NCI-H1436 (cell line): ENCODE measurements at regions not wholly inside any gene's neighbourhood (a gene's known extent, or its start where the extent isn't known, plus 50 kb on each side); places are given as distances from the start of the nearest gene placed in this dataset.
"Not testable (repeated sequence)": the region's sequence is repeated elsewhere in the genome, so short reads cannot be mapped to it uniquely, and the experiment has no call there.

Source experiments
- DNase-seq: peaks from one replicate; lab custom pipeline; 2025; lab: John Stamatoyannopoulos, UW

DNA sequence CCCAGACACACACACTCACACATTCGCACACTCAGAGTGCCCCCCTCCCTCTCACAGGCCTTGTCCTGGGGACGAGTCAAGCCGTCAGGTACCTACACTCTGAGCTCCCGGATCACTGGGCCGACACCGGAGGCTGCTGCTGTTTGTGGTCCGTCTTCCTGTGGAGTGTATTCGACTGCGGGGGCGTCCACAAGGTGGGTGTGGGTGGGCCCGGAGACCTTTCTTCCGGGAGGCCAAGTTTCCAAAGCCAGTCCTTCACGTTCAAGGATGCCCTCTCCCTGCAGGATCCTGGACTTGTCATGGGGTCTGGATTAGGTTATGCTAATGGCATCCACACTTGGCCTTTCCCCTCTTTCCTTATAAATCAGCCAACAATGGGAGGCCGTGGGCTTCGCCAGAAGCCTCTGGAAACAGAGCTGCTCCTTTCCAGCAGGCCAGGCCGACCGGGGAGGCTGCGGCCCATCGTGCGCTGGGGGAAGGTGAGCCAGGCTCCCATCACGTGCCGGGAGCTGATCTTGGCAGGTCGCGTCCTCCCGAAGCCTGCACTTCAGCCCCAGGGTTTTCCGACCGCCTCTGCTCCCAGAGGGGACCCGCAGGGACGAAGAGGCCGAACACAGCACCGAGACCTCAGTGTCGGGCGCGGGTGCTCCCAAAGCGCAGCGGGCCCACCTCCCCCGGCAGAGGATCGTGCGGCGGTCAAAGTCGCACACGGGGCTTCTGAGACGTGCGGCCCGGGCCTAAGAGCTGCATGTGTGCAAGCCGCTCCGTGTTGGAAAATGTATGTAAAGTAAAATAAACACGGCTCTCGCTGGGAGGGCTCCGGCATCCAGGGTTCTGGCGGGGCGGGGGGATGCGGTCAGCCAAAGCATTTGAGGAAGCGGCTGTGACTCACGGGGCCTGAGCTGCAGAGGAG lies 196.5 kb upstream of the ZNF469 start:
- DNase-seq: not testable (repeated sequence)

DNA sequence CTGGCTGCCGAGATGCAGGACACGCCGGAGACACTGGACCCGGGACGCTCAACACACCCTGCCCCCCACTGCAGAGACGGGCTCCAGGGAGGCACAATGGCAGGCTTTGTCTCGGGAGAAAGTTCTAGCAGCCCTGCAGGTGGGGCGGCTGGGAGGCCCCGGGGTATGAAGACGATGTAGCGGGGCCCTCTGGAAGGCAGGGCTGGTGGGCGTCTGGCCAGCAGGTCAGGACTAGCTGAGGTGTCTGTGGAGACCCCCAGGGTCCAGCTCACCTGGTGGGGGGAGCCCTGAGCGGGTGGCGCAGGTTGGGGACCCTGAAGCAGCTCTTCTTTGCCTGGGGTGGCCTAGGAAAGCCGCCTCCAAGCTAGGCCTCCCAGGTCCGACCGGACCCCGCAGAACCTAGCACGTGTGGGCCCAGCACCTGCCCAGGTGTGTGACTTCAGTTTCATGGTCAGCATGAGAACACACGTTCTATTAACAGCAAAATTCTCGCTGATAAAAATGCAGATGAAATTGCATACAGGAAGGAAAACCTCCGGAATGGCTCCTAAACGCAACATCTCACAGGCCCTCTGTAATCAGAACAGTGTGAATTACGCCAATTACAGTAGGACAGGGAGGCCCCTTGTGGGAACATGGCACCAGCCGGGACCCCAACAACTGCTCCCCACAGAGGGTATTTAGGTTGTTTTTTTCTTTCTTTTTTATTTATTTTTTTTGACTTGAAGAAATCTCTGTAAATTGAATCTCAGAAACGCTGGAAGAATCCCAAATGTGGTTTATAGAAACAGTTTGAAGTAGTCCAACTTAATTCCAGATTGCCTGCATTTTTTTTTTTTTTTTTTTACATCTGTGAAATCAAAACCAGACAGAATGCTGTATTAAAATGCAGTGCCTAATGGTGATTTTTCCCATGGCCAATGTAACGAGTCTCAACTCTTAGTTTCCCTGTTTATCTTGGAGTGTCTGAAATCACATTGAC lies 195.6 kb upstream of the ZNF469 start:
- DNase-seq: not testable (repeated sequence)

DNA sequence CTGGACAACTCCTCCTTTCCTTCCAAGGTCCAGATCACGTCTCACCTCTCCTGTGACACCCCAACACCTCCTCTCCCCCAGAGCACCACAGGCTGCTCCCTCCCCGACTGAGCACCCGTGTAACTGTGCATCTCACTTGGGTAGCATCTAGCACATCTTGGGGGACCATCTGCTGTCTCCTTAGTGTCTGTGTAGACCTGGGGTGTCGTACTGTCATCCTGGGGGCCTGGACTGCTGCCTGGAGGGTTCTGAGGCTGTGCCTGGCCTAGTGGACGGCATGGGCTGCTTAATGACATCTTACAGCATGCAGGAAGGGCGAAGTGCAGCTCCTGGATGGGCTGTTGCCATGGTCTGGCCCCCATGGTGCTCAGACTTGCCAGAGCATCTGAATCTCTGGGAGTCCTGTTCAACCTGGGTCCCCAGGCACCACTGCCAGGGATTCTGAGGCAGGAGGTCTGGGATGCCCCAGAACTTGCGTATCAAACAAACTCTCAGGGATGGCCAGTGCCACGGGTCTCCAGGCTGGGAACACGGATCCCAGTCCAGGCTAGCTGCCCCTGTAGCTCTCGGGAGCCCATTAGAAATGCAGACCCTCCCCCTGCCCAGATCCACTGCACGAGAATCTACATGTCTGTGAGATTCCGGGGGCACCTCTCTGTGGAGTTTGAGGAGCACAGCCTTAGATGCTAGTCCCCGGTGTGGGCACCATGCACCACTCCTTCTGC lies 194.4 kb upstream of the ZNF469 start:
- DNase-seq: not testable (repeated sequence)

DNA sequence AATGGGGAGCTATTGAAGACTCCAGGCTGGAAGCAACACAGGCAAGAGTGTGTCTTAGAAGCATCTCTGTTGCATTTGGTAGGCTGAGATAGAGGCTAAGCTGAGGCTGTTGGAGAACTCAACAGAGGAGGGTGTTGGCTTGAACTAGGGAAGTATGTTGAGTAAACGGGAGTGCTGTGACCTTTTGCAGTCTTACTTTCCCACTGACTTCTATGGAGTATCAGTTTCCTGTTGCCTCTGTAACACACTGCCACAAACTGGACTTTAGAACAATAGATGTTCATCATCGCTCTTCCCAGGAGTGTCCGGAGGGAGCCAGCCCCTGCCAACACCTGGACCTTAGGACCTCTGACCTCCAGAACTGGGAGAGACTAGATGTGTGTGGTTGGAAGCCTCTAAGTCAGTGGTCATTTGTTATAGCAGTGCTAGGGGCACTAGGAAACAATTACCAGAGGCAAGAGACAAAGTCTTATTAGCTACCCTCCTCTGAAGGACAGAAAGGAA lies 192.1 kb upstream of the ZNF469 start:
- not testable (repeated sequence) for DNase-seq

DNA sequence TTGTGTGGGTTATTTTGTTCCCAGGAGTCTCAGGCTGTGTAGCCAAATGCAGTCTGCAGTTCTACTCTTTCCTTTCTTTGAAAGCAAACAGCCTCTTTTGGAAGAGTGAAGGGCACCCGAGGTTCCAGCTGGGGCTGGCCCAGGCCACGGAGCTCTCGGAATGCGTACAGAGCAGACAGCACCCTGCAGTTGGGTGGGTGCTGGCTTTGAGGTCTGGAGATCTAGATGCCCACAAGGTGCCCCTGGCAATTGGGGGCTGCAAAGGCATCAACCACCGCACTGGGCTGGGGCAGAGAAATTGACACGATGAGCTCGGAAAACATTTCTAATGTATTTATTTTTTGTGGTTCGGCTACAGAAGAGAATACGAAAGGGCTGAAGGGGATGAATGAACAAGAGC lies 191.6 kb upstream of the ZNF469 start:
- DNase-seq: not testable (repeated sequence)

DNA sequence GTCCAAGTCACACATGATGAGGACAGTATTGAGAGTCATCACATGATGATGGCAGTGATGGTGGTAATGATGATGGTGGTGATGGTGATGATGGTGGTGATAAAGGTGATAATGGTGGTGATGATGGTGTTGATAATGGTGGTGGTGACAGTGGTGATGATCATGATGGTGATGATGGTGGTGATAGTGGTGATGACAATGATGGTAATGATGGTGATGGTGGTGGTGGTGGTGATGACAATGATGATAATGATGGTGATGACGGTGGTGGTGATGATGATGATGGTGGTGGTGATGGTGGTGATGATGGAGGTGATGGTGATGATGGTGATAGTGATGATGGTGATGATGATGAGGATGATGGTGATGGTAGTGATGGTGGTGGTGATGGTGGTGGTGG lies 190.2 kb upstream of the ZNF469 start:
- DNase-seq: no peak

DNA sequence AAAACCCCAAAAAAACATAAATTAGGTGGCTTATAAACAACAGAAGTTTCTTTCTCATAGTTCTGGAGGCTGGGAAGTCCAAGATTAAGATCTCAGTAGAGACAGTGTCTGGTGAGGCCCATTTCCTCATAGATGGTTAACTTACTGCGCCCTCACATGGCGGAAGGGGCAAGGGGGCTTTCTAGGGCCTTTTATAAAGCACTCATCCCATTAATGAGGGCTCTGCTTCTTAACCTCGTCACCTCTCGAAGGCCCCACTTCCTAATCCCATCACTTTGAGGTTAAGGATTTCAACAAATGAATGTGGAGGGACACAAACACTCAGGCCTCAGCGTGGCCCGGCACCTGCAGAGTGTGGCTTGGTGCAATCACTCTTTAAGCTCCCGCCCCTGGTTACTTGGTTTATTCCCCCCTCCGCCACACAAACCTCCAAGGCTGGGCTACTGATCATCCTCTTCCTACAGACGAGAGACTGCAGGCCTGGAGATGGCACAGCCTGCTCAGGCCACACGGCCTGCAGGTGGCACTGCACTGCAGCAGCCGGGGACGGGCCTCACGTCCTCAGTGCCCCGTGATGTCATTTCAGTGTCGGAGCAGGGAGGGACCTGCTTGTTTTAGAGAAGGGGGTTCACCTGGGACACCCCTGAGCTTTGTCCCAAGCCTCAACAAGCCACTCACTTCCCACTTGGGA lies 188.9 kb upstream of the ZNF469 start:
- peak; percentile 4 for DNase-seq

DNA sequence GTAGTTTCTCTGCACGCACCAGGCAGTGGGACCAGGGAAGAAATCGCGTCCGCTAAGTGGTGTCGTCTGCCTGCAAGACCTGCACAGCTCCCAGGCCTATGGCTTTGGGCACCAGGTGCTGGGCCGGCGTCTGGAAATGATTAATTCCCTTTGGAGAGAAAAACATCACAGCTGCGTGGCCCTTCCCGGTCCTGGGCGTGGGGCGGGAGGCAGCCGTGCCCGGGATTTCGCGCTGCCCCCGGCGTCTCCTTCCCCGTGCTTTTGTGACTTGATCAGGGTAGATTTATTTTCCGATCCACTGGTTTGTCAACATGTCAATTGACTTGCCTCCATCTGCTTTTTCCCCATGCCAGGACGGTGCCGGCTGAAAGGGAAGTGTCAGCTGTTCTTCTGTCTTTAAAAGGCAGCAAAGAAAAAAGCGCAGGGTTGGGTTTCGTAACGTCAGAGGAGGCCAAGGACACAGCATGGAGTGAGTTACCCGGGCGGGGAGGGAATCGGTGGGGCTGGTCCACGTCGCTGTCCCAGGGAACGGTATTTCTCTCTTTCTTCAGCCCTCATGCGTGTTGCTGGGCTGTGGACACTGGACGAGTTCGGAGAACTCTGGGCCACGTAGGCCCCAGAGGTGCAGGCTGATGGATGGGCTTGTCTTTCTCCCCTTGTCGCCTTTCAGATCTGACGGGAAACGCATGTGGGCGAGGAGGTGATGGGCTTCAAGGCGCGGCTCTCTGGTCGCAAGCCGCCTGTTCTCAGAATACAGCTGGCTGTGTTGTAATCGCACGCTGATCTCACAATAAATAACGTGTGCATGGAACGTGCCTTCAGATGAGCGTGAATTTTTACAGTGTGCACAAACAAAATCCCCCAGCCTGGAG lies 188.1 kb upstream of the ZNF469 start:
- DNase-seq: no peak

DNA sequence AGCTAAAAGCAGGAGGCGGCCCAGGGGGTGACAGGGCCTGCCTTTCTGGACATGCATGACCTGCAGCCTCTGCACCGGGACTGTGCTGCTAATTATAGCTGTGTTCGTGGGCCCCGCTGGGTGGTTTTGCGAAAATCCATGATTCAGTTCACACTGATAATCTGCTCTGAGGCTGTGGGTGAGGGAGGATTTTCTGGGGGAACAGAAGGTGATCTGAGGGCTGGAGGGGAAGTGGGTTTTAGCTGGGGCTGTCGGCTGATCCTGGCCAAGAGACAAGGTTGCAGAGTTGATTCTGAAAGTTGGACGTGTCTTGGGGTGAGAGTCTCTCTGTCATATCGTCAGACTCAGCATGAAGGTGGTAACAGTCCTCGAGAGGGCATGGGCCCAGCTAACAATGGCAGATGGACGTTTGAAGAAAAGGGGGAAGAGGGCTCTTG lies 187.5 kb upstream of the ZNF469 start:
- DNase-seq: no peak

DNA sequence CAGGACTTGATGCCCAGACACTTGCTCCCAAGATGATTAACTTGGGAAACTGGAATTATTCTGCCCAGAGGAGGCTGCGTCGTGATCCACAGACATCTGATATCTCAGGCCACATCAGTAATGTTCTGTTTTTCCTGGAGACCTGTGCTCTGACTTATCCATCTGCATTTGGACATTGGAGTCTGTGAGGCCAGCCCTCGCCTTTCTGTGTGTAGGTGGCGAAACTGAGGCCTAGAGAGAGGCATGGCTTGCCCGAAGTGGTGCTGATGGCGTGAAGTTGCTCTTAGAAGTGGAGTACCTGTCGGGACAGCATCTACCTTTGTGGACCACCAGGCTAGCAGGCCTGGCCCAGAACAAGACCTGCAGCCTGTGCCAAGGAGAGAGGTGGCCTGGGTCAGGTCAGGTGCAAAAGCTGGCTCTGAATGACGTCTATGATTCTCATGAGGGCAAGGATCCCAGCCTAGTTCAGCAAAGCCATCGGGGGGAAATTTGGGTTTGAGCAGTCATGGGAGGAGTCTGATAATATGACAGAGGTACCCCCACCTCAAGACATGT lies 186.8 kb upstream of the ZNF469 start:
- no peak for DNase-seq

DNA sequence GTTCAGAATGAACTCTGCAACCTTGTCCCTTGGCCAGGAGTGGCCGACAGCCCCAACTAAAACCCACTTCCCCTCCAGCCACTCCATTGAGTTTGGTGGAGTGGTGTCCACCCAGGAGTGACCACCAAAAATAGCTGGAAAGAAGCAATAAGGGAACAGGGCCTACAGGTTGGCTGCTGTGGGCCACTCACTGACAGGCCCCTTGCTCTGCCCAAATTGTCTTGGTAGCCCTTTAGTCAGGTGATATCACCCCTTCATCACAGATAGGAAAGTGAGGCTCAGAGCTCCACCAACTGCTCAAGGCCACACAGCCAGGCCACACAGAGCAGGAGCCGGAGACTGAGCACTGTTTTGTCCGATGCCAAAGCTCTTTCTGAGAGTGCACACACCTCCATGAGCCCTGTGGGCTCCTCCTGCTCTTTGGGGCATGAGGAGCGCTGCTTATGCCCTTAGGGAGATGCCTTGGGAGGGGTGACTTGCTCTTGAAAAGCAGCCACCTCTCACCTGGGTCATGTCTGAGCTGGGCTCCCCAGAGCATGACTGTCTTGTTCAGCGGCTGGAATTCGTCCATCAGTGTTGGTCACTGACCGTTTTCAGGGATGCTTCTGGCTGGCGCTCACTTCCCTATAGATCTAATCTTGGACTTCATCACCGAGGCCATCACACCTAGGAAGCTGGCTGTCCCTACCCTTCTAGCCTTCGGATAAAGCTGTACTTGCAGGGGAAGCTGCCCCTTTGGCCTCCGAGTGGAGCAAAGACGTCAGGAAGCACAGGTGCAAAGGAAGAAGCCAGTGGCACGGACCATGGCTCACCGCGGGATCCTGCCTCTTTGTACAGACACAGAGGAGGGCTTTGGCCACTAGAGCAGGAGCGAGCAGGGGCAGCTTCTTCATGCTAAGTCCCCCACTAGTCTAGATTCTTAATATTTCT lies 186.0 kb upstream of the ZNF469 start:
- no peak for DNase-seq

DNA sequence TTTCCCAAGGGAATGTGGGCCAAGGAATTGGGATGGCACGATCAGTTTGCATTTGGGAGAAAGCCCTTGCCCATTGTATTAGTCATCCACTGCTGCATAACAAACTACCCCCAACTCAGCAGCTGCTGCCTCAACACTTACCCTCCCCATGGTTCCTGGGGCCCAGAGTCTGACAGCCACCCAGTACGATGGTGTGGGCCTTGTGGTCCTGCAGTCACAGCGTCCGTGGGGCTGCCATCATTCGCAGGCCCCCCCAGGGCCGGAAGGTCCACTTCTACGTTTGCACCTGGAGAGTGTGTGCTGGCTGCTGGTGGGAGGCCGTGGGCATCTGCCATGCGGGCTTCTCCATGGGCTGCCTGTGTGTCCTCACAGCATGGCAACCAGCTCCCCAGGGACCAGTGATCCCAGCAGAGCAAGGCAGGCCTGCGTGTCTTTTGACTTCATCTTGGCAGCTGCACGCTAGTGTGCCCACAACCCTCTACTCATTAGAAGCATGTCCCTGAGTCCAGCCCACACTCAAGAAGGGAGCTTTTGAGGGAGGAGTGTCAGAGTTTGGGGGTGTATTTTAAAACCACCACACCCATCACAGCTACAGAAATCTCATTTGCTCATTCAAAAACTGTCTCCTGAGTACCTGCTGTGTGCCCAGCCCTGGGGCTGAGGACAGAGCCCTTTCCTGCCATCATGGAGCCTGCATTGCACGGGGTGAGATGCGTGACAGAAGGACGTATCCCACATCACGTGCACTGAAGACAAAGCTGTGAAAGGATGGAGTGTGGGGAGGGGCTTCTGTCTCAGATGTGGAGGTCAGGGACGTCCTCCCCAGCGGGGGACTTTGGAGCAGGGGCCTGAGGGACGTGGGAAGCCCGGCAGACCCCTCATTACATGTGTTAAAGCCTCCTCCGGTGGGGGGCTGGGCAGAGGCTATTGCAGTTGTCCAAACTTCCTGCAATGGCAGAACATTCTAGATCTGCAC lies 185.0 kb upstream of the ZNF469 start:
- no peak for DNase-seq

DNA sequence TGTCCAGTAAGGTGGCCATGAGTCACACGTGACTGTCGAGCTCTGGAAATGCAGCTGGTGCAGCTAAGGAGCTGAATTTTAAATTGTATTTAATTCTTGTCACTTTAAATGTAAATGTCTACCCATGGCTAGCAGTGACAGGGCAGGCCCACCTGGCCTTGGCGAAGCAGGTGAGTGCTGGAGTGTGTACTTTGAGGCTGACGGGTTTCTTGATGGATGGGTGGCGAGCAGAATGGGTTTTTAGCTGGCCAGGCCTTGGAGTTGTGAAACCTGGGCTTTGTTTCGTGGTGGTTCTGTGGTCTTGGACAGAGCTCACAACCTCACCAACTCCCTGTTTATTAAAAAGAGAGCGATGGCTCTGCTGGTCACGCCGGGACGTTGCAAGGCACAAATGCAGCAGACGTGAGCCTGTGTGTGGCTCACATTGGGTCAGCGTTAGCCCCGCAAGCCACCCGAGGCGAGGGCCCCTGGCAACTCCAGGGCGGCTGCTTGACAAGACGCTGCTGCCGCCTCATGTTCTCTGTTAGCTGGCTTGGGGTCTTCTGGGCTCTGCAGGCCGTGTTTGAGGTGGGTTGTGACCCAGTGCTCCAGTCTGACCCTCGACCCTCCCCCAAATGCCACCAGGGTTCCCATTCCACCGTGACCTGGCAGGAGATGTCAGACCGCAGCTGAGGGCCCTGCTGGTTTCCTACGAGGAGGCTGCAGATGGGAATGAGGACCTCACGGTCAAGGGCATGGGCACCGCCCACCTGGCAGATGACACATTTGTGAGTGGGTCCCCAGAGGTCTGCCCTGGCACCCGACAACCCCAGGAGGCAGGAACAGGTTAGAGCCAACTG lies 184.1 kb upstream of the ZNF469 start:
- DNase-seq: not testable (repeated sequence)

DNA sequence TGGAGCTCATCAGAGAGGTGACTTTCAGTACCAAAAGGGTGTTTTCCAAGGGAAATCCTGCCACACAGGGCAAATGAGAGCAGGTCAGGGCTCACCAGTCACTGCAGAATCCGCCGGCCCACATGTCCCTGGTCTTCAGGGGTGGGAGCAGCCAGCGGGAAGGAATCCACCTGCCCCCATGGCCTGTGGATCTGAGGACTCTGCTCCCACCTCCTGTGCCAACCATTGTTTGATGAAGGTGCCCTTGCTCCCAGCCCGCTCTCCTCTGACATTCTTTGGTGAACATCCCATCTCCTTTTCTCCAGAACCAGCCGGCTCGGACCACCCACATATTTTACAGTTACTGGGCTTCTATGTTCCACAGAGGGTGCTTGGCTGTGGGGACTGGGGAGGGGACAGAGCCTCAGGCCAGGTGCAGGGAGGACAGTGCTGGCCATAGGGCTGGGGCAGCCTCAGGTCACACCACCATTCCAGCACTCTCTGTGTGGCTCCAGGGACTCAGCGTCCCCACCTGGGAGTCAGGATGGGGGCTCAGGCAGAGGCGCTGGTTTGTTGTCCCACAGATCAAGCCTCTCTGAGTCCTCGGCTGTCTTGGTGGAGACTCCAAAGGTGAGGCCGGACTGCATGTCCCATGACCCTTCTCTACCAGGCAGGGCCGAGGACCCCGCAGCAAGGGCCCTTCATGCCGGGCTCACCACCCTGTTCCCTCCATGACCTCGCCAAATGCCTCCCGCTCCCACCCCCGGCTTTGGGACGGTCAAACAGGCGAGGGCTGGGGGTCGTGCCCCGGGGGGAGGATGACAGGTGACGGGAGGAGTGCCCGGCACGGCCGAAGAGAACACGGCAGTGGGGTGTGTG lies 183.2 kb upstream of the ZNF469 start:
- not testable (repeated sequence) for DNase-seq

DNA sequence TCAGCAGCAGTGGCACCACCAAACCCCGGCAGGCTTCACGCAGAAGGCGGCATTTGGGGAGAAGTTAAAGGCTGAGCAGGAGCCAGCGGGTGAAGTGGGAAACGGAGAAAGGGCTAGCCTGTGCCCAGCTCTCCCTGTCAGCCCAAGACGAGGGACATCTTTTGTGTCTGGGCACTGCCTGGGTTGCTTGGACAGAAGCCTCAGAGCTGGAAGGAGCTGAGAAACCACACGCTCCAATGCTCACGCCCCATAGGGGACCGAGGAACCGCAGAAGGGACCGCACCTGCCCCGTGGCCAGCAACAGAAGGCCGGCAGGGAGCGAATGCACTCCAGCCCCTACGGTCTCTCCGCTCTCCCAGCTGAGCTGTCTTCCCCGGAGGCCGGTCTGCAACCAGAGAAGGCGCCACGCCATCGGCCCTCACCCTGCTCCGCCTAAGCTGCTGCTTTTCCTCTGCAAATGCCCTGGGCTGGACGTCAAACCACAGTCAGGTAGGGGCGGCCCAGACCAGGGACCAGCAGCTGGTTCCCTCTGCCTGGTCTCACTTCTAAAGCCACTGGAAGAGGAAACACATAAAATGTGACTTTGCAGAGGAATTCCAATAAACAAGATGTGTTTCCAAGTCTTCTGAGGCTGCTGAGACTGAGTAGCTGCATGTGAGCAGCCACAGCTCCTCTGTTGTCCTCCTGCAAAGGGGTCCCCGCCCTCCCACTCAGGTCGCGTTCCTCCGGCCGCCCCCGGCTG lies 182.4 kb upstream of the ZNF469 start:
- DNase-seq: not testable (repeated sequence)
